ENCODE measurements at regions not wholly inside any gene's neighbourhood (a gene's known extent, or its start where the extent isn't known, plus 50 kb on each side); places are given as distances from the start of the nearest gene placed in this dataset.

- in situ Hi-C loops (cut with HindIII; ENCODE audit: low pct_unique_long_range_greater_than_20kb, low sequenced_read_pairs) (no loop called here), intact Hi-C loops (cut with micrococcal nuclease; ENCODE audit: unreplicated experiment) (no loop called here)
- Histone ChIP-seq H3K27me3 (ENCODE audit: control insufficient read depth, insufficient read depth, low read length) (no peaks in the 10 kb centered on the region), H3K9me3 (ENCODE audit: control insufficient read depth, insufficient read depth, low read depth, low read length) (no peaks in the 10 kb centered on the region), H3K36me3 (ENCODE audit: control insufficient read depth, insufficient read depth, low read length) (no peaks in the 10 kb centered on the region), H3K4me1 (ENCODE audit: control insufficient read depth, insufficient read depth, low read length) (no peaks in the 10 kb centered on the region), H3K27ac (ENCODE audit: low read length) (no peak overlapping the region), H3K4me3 (ENCODE audit: low read depth in 2 of 2, low read length in 2 of 2) (no peak overlapping the region)
- CTCF ChIA-PET = interaction anchor here (0.7 kb wide), 1 partner anchor 437 kb away, joined by 4 read pairs; no protein-coding TSS in a partner anchor
- BruUV-seq (replicated peaks) = no TSS peak
- TF ChIP-seq, protein P1, sequence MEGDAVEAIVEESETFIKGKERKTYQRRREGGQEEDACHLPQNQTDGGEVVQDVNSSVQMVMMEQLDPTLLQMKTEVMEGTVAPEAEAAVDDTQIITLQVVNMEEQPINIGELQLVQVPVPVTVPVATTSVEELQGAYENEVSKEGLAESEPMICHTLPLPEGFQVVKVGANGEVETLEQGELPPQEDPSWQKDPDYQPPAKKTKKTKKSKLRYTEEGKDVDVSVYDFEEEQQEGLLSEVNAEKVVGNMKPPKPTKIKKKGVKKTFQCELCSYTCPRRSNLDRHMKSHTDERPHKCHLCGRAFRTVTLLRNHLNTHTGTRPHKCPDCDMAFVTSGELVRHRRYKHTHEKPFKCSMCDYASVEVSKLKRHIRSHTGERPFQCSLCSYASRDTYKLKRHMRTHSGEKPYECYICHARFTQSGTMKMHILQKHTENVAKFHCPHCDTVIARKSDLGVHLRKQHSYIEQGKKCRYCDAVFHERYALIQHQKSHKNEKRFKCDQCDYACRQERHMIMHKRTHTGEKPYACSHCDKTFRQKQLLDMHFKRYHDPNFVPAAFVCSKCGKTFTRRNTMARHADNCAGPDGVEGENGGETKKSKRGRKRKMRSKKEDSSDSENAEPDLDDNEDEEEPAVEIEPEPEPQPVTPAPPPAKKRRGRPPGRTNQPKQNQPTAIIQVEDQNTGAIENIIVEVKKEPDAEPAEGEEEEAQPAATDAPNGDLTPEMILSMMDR (IDR thresholded peaks at IDR 0.05) = no peak
- TF ChIP-seq, protein P2, sequence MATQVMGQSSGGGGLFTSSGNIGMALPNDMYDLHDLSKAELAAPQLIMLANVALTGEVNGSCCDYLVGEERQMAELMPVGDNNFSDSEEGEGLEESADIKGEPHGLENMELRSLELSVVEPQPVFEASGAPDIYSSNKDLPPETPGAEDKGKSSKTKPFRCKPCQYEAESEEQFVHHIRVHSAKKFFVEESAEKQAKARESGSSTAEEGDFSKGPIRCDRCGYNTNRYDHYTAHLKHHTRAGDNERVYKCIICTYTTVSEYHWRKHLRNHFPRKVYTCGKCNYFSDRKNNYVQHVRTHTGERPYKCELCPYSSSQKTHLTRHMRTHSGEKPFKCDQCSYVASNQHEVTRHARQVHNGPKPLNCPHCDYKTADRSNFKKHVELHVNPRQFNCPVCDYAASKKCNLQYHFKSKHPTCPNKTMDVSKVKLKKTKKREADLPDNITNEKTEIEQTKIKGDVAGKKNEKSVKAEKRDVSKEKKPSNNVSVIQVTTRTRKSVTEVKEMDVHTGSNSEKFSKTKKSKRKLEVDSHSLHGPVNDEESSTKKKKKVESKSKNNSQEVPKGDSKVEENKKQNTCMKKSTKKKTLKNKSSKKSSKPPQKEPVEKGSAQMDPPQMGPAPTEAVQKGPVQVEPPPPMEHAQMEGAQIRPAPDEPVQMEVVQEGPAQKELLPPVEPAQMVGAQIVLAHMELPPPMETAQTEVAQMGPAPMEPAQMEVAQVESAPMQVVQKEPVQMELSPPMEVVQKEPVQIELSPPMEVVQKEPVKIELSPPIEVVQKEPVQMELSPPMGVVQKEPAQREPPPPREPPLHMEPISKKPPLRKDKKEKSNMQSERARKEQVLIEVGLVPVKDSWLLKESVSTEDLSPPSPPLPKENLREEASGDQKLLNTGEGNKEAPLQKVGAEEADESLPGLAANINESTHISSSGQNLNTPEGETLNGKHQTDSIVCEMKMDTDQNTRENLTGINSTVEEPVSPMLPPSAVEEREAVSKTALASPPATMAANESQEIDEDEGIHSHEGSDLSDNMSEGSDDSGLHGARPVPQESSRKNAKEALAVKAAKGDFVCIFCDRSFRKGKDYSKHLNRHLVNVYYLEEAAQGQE (IDR thresholded peaks at IDR 0.05; ENCODE audit: insufficient read depth in 1 of 2, low read depth in 2 of 2, low read length in 1 of 2) = no peak
- TF ChIP-seq SIN3A (IDR thresholded peaks at IDR 0.05; ENCODE audit: borderline replicate concordance, insufficient read depth, low read depth, low read length) = no peak
- TF ChIP-seq POLR2AphosphoS5 (IDR thresholded peaks at IDR 0.05; ENCODE audit: low read depth, low read length) = no peak
- ATAC-seq (no peak), DNase-seq (ENCODE audit: low read depth, low spot score) (no peak)
- POLR2A ChIA-PET = no interaction called here
These were observed 95.1 kb upstream of the F3 start for GRCh38 chr1:94636624-94637023.

GRCh38 chr1:94636100-94636499, 94.5 kb upstream of the F3 start:
- in situ Hi-C loops (cut with HindIII; ENCODE audit: low pct_unique_long_range_greater_than_20kb, low sequenced_read_pairs) = no loop called here
- ATAC-seq = no peak
- DNase-seq (ENCODE audit: low read depth, low spot score) = no peak
- no peaks in the 10 kb centered on the region for H3K9me3 ChIP-seq (ENCODE audit: control insufficient read depth, insufficient read depth, low read depth, low read length)
- TF ChIP-seq, protein P2 (IDR thresholded peaks at IDR 0.05; ENCODE audit: insufficient read depth in 1 of 2, low read depth in 2 of 2, low read length in 1 of 2) = no peak
- TF ChIP-seq, protein P1 (IDR thresholded peaks at IDR 0.05) = no peak
- TF ChIP-seq TCF7L2 (IDR thresholded peaks at IDR 0.05; ENCODE audit: low read depth, low read length) = no peak
- TF ChIP-seq POLR2AphosphoS5 (IDR thresholded peaks at IDR 0.05; ENCODE audit: low read depth, low read length) = no peak
- no peak for TF ChIP-seq SIN3A (IDR thresholded peaks at IDR 0.05; ENCODE audit: borderline replicate concordance, insufficient read depth, low read depth, low read length)
- no peaks in the 10 kb centered on the region for H3K4me1 ChIP-seq (ENCODE audit: control insufficient read depth, insufficient read depth, low read length)
- ChIA-PET CTCF (interaction anchor here (0.6 to 0.7 kb wide), 2 partner anchors 65 to 437 kb away, joined by 4 to 6 read pairs; no protein-coding TSS in a partner anchor), POLR2A (no interaction called here)
- H3K4me3 ChIP-seq (ENCODE audit: low read depth in 2 of 2, low read length in 2 of 2) = no peak overlapping the region
- intact Hi-C loops (cut with micrococcal nuclease; ENCODE audit: unreplicated experiment) = no loop called here
- no TSS peak for BruUV-seq (replicated peaks)
- no peak overlapping the region for H3K27ac ChIP-seq (ENCODE audit: low read length)
- no peaks in the 10 kb centered on the region for H3K27me3 ChIP-seq (ENCODE audit: control insufficient read depth, insufficient read depth, low read length)
- H3K36me3 ChIP-seq (ENCODE audit: control insufficient read depth, insufficient read depth, low read length) = no peaks in the 10 kb centered on the region
